ENCODE measurements at regions not wholly inside any gene's neighbourhood (a gene's known extent, or its start where the extent isn't known, plus 50 kb on each side); places are given as distances from the start of the nearest gene placed in this dataset.

- peaks cover 10% of the 10 kb centered on the region for H3K9me3 Mint-ChIP-seq (ENCODE audit: unreplicated experiment)
These were observed 51.4 kb upstream of the MAP3K4 start for GRCh38 chr6:160940197-160940596.

More at GRCh38 chr6:160940197-160940596, 51.4 kb upstream of the MAP3K4 start:
- no peaks in the 10 kb centered on the region for H3K4me1 ChIP-seq
- no peaks in the 10 kb centered on the region for H3K27me3 ChIP-seq (replicated peaks; ENCODE audit: control insufficient read depth, insufficient read depth, low read length)
- ChIA-PET CTCF (interaction anchor here (0.6 kb wide), 1 partner anchor 60 kb away, joined by 3 read pairs; no protein-coding TSS in a partner anchor), POLR2A (no interaction called here)
- no peaks in the 10 kb centered on the region for H3K36me3 Mint-ChIP-seq (ENCODE audit: insufficient read depth, unreplicated experiment)
- intact Hi-C loops (cut with micrococcal nuclease; ENCODE audit: unreplicated experiment) = no loop called here
- H3K27me3 Mint-ChIP-seq (ENCODE audit: insufficient read depth, unreplicated experiment) = peaks cover 19% of the 10 kb centered on the region
- H3K4me3 Mint-ChIP-seq (ENCODE audit: unreplicated experiment) = no peak overlapping the region
- no peaks in the 10 kb centered on the region for H3K4me1 Mint-ChIP-seq (ENCODE audit: low read depth, unreplicated experiment)
- DNase-seq = no peak
- no peaks in the 10 kb centered on the region for H3K36me3 ChIP-seq (ENCODE audit: control insufficient read depth, insufficient read depth, low read length)
- H3K9me3 ChIP-seq = no peaks in the 10 kb centered on the region; the same call in 1 of the 2 replicates
- H3K4me3 ChIP-seq (ENCODE audit: low read depth, low read length) = no peak overlapping the region
- H3K27ac Mint-ChIP-seq (ENCODE audit: unreplicated experiment) = no peak overlapping the region
- no peak for TF ChIP-seq CTCF (IDR thresholded peaks at IDR 0.05; ENCODE audit: insufficient read depth in 1 of 2, low read depth in 1 of 2, low read length in 1 of 2, severe bottlenecking in 1 of 2, unreplicated experiment in 1 of 2)
- no TSS peak for BruUV-seq (replicated peaks)

Measured in Caco-2 (cell line).